HCT116 (cell line): ENCODE measurements at regions not wholly inside any gene's neighbourhood (a gene's known extent, or its start where the extent isn't known, plus 50 kb on each side); places are given as distances from the start of the nearest gene placed in this dataset.

ENCODE experiments used
- CTCF ChIP-seq, 3 experiments: fragments of 200-600 bp in 1 of 3; sonication (generic) in 1 of 3; IDR thresholded peaks in 2 of 3; conservative IDR thresholded peaks in 1 of 3; 2 replicates each; pipeline ENCODE4 v1.5.1; 2012 to 2017; ENCODE audit warnings: low read depth in 2 of 3, low read length in 2 of 3, antibody characterized with exemption in 1 of 3, borderline replicate concordance in 1 of 3, control low read depth in 1 of 3, mild to moderate bottlenecking in 1 of 3, mixed read lengths in 1 of 3, mixed run types in 1 of 3, moderate library complexity in 1 of 3; ENCODE audit not compliant: insufficient read depth in 1 of 3
- SRF ChIP-seq: IDR thresholded peaks from 2 replicates; pipeline ENCODE4 v1.6.1; 2012; ENCODE audit warnings: low read depth

- TF ChIP-seq SRF (no peak), CTCF (IDR thresholded peaks at IDR 0.05 in 2 of 3, conservative IDR thresholded peaks at IDR 0.05 in 1 of 3; ENCODE audit: borderline replicate concordance in 1 of 3, insufficient read depth in 1 of 3, low read depth in 2 of 3, low read length in 2 of 3) (no peak)
Observed at GRCh38 chr10:3259499-3259898, 86.9 kb upstream of the PITRM1 start.
